MM.1S (cell line): ENCODE measurements at regions not wholly inside any gene's neighbourhood (a gene's known extent, or its start where the extent isn't known, plus 50 kb on each side); places are given as distances from the start of the nearest gene placed in this dataset.

Experiments used
- DNase-seq: peaks from one replicate; pipeline ENCODE4 v3.0.0-alpha.2; 2015
- H2AFZ ChIP-seq: fragments of 300-600 bp; sonication (generic); 2 replicates; pipeline ENCODE4 v1.6.0; 2016; ENCODE audit warnings: antibody characterized with exemption, low read length
- H3F3A ChIP-seq: fragments of 300-600 bp; sonication (generic); 2 replicates; pipeline ENCODE4 v1.6.1; 2016; ENCODE audit warnings: mild to moderate bottlenecking, antibody characterized with exemption, low read length, moderate library complexity, mixed read lengths; ENCODE audit not compliant: insufficient read depth
- H3K27ac ChIP-seq: fragments of 300-600 bp; sonication (generic); 2 replicates; pipeline ENCODE4 v1.5.1; 2016; ENCODE audit warnings: mild to moderate bottlenecking, low read length
- H3K27me3 ChIP-seq: fragments of 300-600 bp; sonication (generic); replicated peaks from 2 replicates; pipeline ENCODE4 v1.6.0; 2016; ENCODE audit warnings: low read length; ENCODE audit not compliant: insufficient read depth
- H3K36me3 ChIP-seq: fragments of 300-600 bp; sonication (generic); replicated peaks from 2 replicates; pipeline ENCODE4 v1.6.1; 2016; ENCODE audit warnings: mild to moderate bottlenecking, low read length, mixed read lengths; ENCODE audit not compliant: insufficient read depth
- H3K4me1 ChIP-seq: fragments of 300-600 bp; sonication (generic); 2 replicates; pipeline ENCODE4 v1.6.1; 2016; ENCODE audit warnings: low read length, mixed read lengths
- H3K4me2 ChIP-seq: fragments of 300-600 bp; sonication (generic); 2 replicates; pipeline ENCODE4 v1.6.0; 2016; ENCODE audit warnings: low read depth, low read length
- H3K4me3 ChIP-seq: fragments of 300-600 bp; sonication (generic); 2 replicates; pipeline ENCODE4 v1.5.1; 2016; ENCODE audit warnings: low read length, mixed read lengths
- H3K79me2 ChIP-seq: fragments of 300-600 bp; sonication (generic); 2 replicates; pipeline ENCODE4 v1.6.1; 2016; ENCODE audit warnings: mixed run types, low read length, mixed read lengths
- H3K9ac ChIP-seq: fragments of 300-600 bp; sonication (generic); 2 replicates; pipeline ENCODE4 v1.6.1; 2016; ENCODE audit warnings: low read length, mixed read lengths
- H3K9me2 ChIP-seq: fragments of 300-600 bp; sonication (generic); replicated peaks from 2 replicates; pipeline ENCODE4 v1.6.1; 2016; ENCODE audit warnings: mild to moderate bottlenecking, low read length, mixed read lengths; ENCODE audit not compliant: insufficient read depth
- H3K9me3 ChIP-seq: fragments of 300-600 bp; sonication (generic); replicated peaks from 2 replicates; pipeline ENCODE4 v1.6.1; 2016; ENCODE audit warnings: mild to moderate bottlenecking, low read length, mixed read lengths; ENCODE audit not compliant: insufficient read depth
- H4K20me1 ChIP-seq: fragments of 300-600 bp; sonication (generic); 2 replicates; pipeline ENCODE4 v1.6.1; 2016; ENCODE audit warnings: mild to moderate bottlenecking, low read length, moderate library complexity, mixed read lengths; ENCODE audit not compliant: insufficient read depth
- EZH2 ChIP-seq: fragments of 300-600 bp; sonication (generic); optimal IDR thresholded peaks from 2 replicates; pipeline ENCODE3; 2017; ENCODE audit warnings: low read depth, mild to moderate bottlenecking, antibody characterized with exemption, low read length, mixed read lengths
- EZH2phosphoT487 ChIP-seq: fragments of 300-600 bp; sonication (generic); IDR thresholded peaks from 2 replicates; pipeline ENCODE4 v1.6.1; 2018; ENCODE audit warnings: antibody characterized with exemption, low read length
- TF ChIP-seq, protein P1 (sequence below): fragments of 300-600 bp; sonication (generic); IDR thresholded peaks from 2 replicates; pipeline ENCODE4 v1.5.1; 2016; ENCODE audit warnings: antibody characterized with exemption, low read length, mixed read lengths

DNA sequence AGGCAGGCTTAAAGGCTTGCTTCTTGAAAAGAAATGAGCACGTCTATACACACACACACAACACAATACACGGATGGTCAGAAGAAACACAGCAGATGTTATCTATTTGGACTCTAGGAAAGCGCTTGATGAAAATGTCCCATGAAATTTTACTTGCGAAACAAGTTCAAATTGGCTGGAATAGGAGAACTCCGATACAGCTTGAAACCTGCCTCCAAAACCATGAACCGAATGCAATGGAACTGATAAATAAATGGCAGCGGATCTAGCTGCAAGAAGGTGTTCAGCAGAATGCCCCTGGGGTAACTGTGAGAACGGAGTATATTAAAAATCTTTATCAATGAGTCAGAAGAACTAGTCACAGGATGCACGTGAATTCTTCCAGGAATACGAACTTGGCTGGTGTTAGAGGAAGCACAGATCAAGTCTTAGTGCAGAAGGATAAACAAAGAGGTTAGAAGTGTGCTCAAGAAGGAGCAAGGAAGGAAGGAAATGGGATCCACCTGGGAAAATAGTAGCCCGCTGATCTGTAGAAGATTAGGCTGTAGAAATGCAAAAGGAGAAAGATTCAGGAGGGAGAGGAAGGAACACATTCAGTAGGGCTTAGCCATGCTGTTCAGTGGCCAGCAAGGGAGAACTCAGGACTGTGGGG is 142.0 kb upstream of the PRKCQ start:
- no peaks in the 10 kb centered on the region for H4K20me1 ChIP-seq
- no peaks in the 10 kb centered on the region for H3K9me3 ChIP-seq
- no peak overlapping the region for H3K4me2 ChIP-seq
- TF ChIP-seq EZH2 (no peak), EZH2phosphoT487 (no peak)
- TF ChIP-seq, protein P1, sequence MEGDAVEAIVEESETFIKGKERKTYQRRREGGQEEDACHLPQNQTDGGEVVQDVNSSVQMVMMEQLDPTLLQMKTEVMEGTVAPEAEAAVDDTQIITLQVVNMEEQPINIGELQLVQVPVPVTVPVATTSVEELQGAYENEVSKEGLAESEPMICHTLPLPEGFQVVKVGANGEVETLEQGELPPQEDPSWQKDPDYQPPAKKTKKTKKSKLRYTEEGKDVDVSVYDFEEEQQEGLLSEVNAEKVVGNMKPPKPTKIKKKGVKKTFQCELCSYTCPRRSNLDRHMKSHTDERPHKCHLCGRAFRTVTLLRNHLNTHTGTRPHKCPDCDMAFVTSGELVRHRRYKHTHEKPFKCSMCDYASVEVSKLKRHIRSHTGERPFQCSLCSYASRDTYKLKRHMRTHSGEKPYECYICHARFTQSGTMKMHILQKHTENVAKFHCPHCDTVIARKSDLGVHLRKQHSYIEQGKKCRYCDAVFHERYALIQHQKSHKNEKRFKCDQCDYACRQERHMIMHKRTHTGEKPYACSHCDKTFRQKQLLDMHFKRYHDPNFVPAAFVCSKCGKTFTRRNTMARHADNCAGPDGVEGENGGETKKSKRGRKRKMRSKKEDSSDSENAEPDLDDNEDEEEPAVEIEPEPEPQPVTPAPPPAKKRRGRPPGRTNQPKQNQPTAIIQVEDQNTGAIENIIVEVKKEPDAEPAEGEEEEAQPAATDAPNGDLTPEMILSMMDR = no peak
- no peaks in the 10 kb centered on the region for H3F3A ChIP-seq
- H3K4me3 ChIP-seq = no peak overlapping the region
- H2AFZ ChIP-seq = no peak overlapping the region
- no peaks in the 10 kb centered on the region for H3K36me3 ChIP-seq
- no peaks in the 10 kb centered on the region for H3K9me2 ChIP-seq
- H3K27ac ChIP-seq = no peak overlapping the region
- H3K9ac ChIP-seq = no peak overlapping the region
- no peak for DNase-seq
- H3K4me1 ChIP-seq = no peaks in the 10 kb centered on the region
- no peaks in the 10 kb centered on the region for H3K27me3 ChIP-seq
- no peaks in the 10 kb centered on the region for H3K79me2 ChIP-seq

DNA sequence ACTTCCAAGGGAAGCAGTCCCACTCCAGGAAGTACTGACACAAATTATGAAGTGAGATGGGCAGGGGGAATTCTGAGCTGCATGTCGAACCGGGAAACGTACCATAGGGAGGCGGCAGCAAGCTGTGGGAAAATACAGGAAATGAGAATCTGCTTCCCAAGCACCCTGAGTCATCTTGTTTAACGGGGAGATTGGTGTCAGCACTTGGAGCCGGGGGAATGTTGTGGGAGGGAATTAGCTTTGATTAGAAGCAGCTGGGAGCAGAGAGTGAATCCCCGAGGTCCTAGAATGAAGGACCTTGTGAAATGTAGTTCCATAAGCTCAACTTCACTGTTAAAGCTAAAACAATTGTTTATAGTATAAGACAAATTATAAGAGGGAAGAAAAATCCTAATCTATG is 141.4 kb upstream of the PRKCQ start:
- no peak overlapping the region for H3K9ac ChIP-seq
- H3K4me1 ChIP-seq = no peaks in the 10 kb centered on the region
- DNase-seq = no peak
- H3K4me3 ChIP-seq = no peak overlapping the region
- no peak overlapping the region for H2AFZ ChIP-seq
- H4K20me1 ChIP-seq = no peaks in the 10 kb centered on the region
- no peaks in the 10 kb centered on the region for H3K9me2 ChIP-seq
- no peak overlapping the region for H3K27ac ChIP-seq
- no peaks in the 10 kb centered on the region for H3K27me3 ChIP-seq
- no peaks in the 10 kb centered on the region for H3F3A ChIP-seq
- no peak for TF ChIP-seq EZH2
- no peak for TF ChIP-seq EZH2phosphoT487
- no peaks in the 10 kb centered on the region for H3K36me3 ChIP-seq
- H3K9me3 ChIP-seq = no peaks in the 10 kb centered on the region
- H3K79me2 ChIP-seq = no peaks in the 10 kb centered on the region
- no peak overlapping the region for H3K4me2 ChIP-seq

DNA sequence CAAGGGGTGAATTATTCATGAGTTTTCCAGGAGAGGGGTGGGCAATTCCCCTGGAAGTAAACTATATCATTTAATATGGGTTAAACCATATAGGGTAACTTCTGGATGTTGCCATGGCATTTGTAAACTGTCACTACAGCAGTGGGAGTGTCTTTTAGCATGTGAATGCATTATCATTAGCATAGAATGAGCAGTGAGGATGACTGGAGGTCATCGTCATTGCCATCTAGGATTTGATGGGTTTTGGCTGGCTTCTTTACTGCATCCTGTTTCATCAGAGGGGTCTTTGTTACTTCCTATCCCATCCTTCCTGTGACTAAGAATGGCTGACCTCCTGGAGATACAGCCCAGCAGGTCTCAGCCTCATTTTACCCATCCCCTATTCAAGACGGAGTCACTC is 139.5 kb upstream of the PRKCQ start:
- no peak overlapping the region for H3K4me2 ChIP-seq
- TF ChIP-seq EZH2phosphoT487 (no peak), EZH2 (no peak)
- TF ChIP-seq, protein P1 = no peak
- no peaks in the 10 kb centered on the region for H3K27me3 ChIP-seq
- no peaks in the 10 kb centered on the region for H3K36me3 ChIP-seq
- H3K9me2 ChIP-seq = no peaks in the 10 kb centered on the region
- DNase-seq = no peak
- H4K20me1 ChIP-seq = no peaks in the 10 kb centered on the region
- no peaks in the 10 kb centered on the region for H3K4me1 ChIP-seq
- H3K4me3 ChIP-seq = no peak overlapping the region
- H3F3A ChIP-seq = no peaks in the 10 kb centered on the region
- no peaks in the 10 kb centered on the region for H3K79me2 ChIP-seq
- no peak overlapping the region for H2AFZ ChIP-seq
- no peaks in the 10 kb centered on the region for H3K9me3 ChIP-seq
- no peak overlapping the region for H3K9ac ChIP-seq
- H3K27ac ChIP-seq = no peak overlapping the region

DNA sequence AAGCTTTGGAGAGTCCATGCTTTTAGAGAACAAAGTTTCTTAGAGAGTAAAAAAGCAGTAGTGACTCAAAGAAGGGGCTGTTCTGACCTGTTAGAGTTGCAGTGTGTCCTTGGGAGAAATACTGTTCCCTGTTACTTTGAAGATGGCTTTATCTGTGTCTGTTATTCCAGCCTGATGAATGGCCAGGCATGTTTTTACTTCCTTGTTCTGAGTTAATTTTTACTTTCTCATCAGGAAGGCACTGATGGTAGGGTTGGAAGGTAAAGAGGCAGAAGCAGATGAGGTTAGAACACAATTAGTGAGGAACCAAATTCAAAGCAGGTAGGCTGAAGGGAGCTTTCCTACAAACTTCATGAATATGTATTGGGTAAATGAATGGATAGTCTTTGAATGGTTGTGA is 138.5 kb upstream of the PRKCQ start:
- Histone ChIP-seq H3K9me3 (no peaks in the 10 kb centered on the region), H4K20me1 (no peaks in the 10 kb centered on the region), H3K9ac (no peak overlapping the region), H3K79me2 (no peaks in the 10 kb centered on the region), H3K9me2 (no peaks in the 10 kb centered on the region), H2AFZ (no peak overlapping the region), H3K4me2 (no peak overlapping the region), H3K27ac (no peak overlapping the region), H3K4me3 (no peak overlapping the region), H3K4me1 (no peaks in the 10 kb centered on the region), H3K36me3 (no peaks in the 10 kb centered on the region), H3K27me3 (no peaks in the 10 kb centered on the region), H3F3A (no peaks in the 10 kb centered on the region)
- TF ChIP-seq EZH2phosphoT487 (no peak), EZH2 (no peak)
- TF ChIP-seq, protein P1 = no peak
- DNase-seq = no peak
